RWPE1 (cell line): ENCODE measurements at regions not wholly inside any gene's neighbourhood (a gene's known extent, or its start where the extent isn't known, plus 50 kb on each side); places are given as distances from the start of the nearest gene placed in this dataset.

Source experiments
- CTCF ChIA-PET: fragments of 350-600 bp; sonication (Branson Sonifier 250); formaldehyde crosslinking; extraction: SDS; loops from one replicate; lab custom pipeline; 2021; lab: Yijun Ruan, JAX
- POLR2A ChIA-PET: fragments of 400-600 bp; formaldehyde crosslinking; extraction: SDS; loops from one replicate; lab custom pipeline; 2020; ENCODE audit warnings: antibody characterized with exemption; ENCODE audit not compliant: low non-redundant PET; lab: Yijun Ruan, JAX
- DNase-seq: peaks from one replicate; pipeline ENCODE4 v3.0.0; 2012; ENCODE audit warnings: low spot score
- H3K27ac ChIP-seq: fragments of 450-650 bp; 2 replicates; pipeline ENCODE4 v1.5.1; 2017
- CTCF ChIP-seq: fragments of 450-650 bp; conservative IDR thresholded peaks from 2 replicates; pipeline ENCODE4 v1.5.1; 2017; ENCODE audit warnings: low read depth, mild to moderate bottlenecking

GRCh38 chr4:114082348-114082747, 102.9 kb upstream of the ARSJ start:
- no peak for DNase-seq
- ChIA-PET POLR2A (no interaction called here), CTCF (interaction anchor here (0.5 to 0.8 kb wide), 3 partner anchors 9 to 339 kb away, joined by 3 to 5 read pairs (median 4); no protein-coding TSS in a partner anchor)
- no peak overlapping the region for H3K27ac ChIP-seq
- no peak for TF ChIP-seq CTCF

GRCh38 chr4:114085611-114086345, 106.3 kb upstream of the ARSJ start:
- DNase-seq = no peak
- ChIA-PET POLR2A (no interaction called here), CTCF (no interaction called here)
- no peak overlapping the region for H3K27ac ChIP-seq
- TF ChIP-seq CTCF = no peak

DNA sequence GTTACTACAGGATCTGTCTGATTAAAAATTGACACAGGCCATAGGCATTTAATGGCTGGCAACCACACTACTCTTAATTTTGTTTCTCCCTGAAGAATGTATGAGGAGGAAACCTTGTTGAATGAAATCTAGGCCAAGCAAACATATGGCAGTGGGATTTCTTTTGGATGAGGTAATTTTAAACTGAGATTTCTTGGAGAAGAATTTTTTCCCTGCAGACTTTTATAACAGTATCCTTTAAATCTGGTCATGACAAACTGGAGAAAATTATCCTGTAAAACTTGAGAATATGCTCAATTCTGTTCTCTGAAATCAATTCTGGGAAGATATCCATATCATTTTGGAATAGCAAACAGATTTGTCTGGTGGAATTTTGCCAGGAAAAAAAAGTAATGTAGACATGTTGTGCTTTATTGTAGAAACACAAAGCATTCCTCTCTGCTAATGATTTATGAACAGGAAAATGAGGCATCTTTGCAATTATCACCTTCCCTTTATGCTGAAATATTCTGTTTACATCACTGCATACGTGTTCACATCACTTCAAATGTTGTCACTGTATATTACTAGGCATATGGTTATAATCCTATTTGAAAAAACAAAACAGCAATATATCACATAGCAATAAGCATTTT, 108.3 kb upstream of the ARSJ start:
- TF ChIP-seq CTCF = no peak
- H3K27ac ChIP-seq = no peak overlapping the region
- DNase-seq = no peak
- CTCF ChIA-PET = no interaction called here
- POLR2A ChIA-PET = no interaction called here

DNA sequence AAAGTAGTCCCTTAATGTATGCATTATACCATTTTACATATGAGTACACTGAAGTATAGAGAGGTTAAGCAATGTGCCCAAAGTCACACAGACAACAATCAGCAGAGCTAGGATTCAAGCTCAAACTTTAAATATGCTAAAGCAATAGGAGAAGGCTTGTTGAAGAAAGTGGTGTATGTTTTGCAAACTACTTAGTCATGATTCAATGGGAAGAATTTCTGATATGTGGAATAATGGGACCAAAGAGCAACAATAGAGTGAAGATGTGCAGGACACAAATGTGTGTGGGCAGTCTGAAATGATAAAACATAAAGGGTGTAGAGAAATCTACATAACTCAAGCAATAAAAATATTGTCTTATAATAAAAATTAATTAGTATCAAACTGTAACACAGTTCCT, 109.0 kb upstream of the ARSJ start:
- POLR2A ChIA-PET = no interaction called here
- no peak for TF ChIP-seq CTCF
- no peak overlapping the region for H3K27ac ChIP-seq
- CTCF ChIA-PET = no interaction called here
- DNase-seq = no peak

DNA sequence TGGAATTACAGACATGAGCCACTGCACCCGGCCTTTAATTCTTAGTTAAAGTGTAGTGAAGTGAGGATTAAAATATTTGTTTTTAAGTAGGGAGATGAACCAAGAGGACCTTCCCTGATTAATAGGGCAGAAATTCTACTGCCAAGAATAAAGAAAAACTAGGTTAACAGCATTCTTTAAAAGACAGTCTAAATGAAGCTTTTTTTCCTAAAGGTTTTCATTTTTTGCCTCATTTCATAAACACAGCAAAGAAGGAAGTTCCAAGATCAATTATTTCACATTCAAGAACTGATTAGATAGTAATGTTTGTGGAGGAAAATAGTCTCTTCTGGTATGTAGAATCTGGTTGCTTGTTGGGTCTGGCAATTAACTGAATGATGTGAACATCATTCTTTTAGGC, 112.1 kb upstream of the ARSJ start:
- no peak for TF ChIP-seq CTCF
- DNase-seq = no peak
- CTCF ChIA-PET = no interaction called here
- POLR2A ChIA-PET = no interaction called here
- no peak overlapping the region for H3K27ac ChIP-seq

- no peak for TF ChIP-seq CTCF
- CTCF ChIA-PET = interaction anchor here (1.0 kb wide), 1 partner anchor 11 kb away, joined by 4 read pairs; no protein-coding TSS in a partner anchor
- POLR2A ChIA-PET = no interaction called here
- H3K27ac ChIP-seq = no peak overlapping the region
- no peak for DNase-seq
Observed at GRCh38 chr4:114093221-114093715, 113.8 kb upstream of the ARSJ start.
